H4 (cell line): ENCODE measurements at regions not wholly inside any gene's neighbourhood (a gene's known extent, or its start where the extent isn't known, plus 50 kb on each side); places are given as distances from the start of the nearest gene placed in this dataset.
"Not testable (repeated sequence)": the region's sequence is repeated elsewhere in the genome, so short reads cannot be mapped to it uniquely, and the experiment has no call there.

Experiments used
- DNase-seq: peaks from one replicate; pipeline ENCODE4 v3.0.0-alpha.2; 2015; ENCODE audit warnings: low spot score

GRCh38 chr6:100322886-100323285 lies 141.8 kb downstream of the SIM1 start:
- no peak for DNase-seq

- no peak for DNase-seq
Observed at GRCh38 chr6:100320686-100321085, 144.0 kb downstream of the SIM1 start.

- DNase-seq = no peak
Observed at GRCh38 chr6:100317031-100317430, 147.7 kb downstream of the SIM1 start.

GRCh38 chr6:100314186-100314585 lies 150.5 kb downstream of the SIM1 start:
- DNase-seq = no peak

DNA sequence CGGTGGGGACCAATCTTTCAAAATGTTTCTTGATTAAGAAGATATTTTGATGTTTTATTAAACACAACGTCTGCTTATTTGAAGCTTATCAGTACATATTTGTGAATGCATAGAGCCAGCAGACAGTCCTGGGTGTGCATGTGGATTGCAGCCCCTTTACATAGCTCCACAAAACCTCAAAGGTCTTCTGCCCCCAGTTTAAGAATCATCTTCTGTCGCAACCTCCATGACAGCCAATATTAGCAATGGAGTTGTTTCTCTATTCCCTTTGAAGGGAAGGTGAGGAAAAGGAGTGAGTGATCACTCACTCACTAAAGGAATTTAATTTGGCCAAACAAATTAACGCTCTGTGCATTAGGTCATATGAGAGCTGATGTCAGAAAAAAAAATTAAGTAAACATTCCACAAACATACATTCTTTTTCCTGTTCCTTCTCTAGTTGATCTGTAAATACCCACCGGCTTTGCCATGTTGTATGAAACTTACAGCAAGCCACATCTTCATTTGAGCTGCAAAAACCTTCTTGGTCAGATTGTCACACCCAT lies 152.9 kb downstream of the SIM1 start:
- DNase-seq = no peak

DNA sequence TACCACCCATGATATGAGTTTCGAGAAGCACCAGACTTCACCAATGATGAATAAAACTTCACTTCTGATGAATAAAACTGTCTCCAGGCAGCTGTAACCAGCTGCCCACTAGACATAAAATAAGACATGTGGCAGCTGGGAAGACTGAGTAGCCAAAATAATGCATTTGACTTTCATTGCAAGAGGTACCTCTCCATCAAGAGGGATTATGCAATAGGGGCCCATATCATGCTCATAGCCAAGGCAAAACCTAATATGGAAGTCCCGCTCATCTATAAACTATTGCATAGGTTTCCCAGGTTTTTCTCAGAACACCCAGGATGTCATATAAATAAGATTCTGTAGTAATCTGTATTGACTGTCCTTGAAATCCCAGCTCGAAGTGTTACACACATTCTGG lies 155.5 kb downstream of the SIM1 start:
- no peak for DNase-seq

DNA sequence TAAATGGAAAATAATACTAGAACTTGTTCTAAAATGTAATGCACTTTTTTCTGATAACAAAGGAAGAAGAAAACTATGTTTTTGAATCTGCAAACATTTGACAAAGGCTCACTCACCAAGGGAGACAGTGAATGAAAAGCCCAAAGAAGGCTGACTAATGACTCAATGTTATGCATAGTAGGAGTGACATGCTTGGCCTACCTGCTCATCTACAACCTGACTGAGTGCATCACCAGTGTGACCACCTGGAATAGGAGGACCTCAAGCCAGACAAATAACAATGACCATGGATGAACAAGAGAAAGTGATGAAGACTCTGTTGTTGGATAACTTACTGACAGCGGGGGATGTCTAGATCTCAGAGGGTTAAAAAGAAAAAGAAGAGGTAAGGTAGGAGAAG lies 157.2 kb downstream of the SIM1 start:
- DNase-seq = no peak

GRCh38 chr6:100305209-100305869 lies 159.4 kb downstream of the SIM1 start:
- DNase-seq = no peak

DNA sequence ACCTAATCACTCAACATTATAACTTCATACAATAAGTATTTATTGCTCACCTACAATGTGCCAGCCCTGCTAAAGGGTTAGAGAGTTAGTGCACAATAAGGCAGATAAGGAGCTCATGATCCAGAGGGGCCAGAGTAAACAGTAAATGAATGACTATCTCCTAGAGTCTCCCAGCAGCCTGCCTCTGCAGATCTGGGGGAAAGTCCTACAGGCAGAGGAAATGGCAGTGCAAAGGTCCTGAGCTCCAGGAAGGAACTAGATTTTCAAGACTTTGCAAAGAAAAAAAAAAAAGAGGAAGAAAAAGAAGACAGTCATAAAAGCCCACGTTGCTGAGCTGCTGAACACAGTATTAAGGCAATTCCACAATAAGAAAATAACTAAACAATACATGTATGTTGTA lies 160.1 kb downstream of the SIM1 start:
- DNase-seq = no peak

DNA sequence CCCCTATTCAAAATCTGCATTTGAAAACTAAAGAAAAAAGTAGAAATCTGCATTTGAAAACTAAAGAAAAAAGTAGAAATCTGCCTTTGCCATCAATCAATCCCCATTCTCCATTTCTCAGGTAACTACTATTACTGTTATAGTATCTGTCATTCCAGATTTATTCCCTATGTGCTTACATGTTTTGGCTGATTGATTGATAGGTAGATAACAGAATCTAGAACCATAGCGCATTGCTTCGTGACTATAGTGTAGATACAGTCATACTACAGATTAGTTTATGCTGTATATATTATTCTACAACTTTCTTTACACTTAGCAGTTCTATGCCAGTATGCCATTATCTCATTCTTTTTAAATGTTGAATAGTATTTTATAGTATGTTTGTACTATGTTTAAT lies 163.0 kb downstream of the SIM1 start:
- DNase-seq = no peak

GRCh38 chr6:100300221-100300736 lies 164.4 kb downstream of the SIM1 start:
- DNase-seq = peak; percentile 87

DNA sequence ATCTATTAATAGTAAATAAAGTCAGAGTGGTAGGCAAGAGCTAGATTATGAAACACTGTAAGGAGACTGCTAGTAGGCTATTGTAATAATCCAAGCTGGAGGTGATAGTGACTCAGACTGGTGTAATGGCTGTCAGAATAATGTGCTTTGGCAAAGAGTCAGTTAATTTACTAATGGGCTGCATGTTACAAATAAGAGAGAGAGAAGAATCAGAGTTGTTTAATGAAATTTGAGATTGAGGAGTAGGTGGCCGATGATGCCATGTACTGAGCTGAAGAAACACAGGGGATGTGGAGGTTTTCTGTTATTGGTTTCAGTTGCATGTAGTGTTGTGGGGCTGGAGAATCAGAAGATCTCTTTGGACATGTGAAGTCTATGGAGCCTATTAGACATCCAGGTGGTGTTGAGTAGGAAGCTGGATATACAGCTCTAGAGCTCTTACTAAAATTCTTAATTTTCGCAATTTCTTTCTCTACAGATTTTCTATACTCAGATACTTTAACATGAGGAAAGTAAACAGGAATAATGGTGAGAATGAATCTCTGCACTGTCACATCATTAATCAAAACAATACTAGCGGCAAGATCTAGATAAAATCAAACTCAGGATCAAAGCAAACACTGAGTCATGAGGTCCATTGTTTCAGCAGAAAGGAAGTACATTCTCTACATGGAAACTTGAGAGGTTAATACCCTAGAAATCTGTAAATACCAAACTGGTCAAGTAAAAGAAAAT lies 167.7 kb downstream of the SIM1 start:
- DNase-seq = peak; percentile 55

DNA sequence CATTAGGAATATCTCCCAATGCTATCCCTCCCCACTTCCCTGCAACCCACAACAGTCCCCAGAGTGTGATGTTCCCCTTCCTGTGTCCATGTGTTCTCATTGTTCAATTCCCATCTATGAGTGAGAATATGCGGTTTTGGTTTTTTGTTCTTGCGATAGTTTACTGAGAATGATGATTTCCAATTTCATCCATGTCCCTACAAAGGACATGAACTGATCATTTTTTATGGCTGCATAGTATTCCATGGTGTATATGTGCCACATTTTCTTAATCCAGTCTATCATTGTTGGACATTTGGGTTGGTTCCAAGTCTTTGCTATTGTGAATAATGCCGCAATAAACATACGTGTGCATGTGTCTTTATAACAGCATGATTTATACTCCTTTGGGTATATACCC lies 169.5 kb downstream of the SIM1 start:
- not testable (repeated sequence) for DNase-seq

- no peak for DNase-seq
Observed at GRCh38 chr6:100289285-100289684, 175.4 kb downstream of the SIM1 start.

- DNase-seq = no peak
Observed at GRCh38 chr6:100288311-100288710, 176.4 kb downstream of the SIM1 start.

DNA sequence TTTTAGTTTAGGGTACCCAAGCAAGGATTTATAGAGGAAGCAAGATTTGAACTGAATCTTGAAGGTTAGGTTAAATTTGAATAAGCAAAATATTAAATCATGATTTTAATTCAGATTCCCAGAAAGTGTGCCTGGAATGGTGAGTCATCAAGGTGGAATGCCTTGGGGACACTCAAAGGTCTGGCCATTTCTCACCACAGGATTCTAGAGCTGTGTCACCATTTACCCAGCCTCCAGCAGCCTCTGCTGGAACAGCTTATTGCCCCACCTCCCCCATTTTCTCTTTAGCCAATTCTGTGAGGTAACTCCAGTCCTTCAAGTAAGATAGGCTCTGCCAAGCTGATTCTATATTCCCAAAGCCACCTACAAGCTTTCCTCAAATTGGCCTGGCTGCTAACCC lies 181.4 kb downstream of the SIM1 start:
- DNase-seq = peak; percentile 71

DNA sequence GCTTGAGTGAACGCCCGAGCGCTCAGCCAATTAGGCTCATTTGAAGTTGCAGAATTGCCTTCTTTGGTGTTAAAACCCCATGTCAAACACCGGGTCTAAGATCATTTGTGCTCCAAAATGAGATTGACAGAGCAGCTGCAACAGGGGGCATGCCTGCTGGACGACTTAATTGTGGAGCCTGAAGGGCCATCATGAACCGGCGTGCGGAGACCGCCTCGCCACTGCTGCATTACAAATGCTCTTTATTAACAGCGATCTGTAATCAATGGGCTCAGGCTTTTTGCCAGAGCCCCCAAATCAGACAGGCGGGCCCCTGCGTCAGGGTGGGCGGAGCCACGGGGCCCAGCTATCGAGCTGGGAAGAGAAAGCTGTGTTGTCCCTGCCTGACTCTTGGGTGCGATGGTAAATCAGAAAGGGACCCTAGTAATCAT lies 183.2 kb downstream of the SIM1 start:
- no peak for DNase-seq

DNA sequence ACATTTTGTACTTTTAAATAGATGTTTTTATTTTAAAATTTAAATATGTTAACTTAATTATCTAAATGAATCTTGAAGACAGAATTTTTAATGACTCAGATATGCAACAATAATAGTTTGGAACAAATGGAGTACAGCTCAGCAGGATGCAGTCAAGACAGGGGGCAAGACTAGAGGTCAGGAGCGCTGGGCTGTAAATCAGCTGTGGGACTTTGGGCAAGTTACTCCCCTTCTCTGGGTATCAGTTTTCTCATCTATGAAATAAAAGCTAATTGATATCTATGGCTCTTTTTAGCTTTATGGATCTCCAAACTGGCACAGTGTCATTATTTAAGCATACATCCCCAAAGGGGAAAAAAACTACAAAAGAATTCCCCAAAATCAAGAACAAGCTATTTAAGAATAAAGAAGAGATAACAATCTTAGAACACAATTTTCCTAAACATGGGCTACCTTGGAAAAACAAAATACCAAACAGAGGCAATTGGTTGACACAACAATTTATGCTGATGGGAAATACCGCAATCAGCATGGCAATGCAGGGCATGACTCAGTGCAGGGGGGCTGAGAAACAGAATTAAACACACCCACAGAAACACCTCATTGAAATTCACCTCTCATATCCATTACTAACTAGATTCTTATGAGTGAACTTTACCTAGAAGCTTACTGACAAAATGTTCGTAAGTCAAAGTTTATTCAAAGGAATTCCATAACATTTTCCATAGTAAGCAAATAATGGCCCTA lies 188.2 kb downstream of the SIM1 start:
- DNase-seq = no peak

GRCh38 chr6:100274147-100274546 lies 190.6 kb downstream of the SIM1 start:
- DNase-seq = no peak

- no peak for DNase-seq
Observed at GRCh38 chr6:100271625-100272024, 193.1 kb downstream of the SIM1 start.

DNA sequence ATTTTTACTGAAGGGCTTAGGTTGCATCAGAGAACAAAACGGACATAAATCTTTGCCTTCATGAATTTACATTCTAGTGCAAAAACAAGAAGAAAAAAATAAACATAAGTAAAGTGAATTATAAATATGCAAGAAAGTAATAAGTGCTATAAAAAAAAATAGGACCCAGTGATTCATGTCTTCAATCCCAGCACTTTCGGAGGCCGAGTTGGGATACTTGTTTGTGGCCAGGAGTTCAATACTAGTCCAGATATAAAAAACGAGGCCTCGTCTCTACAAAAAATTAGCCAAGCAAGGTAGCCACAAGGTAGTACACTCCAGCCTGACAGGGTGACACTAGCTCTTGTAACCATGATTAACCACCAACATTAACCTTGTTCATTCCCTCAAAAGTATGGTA lies 193.5 kb downstream of the SIM1 start:
- DNase-seq = no peak

DNA sequence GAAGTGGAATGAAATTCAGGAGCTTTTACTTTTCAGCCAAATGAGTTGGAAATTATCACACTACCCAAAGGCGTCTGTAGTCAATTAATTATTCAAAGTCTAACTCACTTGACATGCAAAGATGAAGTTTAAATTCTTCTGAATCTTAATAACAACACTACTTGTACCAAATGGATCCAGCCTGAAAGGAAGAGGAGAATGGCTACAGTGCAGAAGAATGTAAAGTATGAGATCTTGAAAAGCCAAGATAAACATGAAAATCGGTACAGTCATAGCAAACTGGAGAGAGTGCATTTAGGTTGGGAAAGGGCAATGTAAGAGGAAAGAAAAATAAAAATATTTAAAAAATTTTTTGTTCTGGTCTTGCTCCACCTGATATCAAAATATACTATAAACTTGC lies 195.5 kb downstream of the SIM1 start:
- no peak for DNase-seq
